ENCODE measurements at regions not wholly inside any gene's neighbourhood (a gene's known extent, or its start where the extent isn't known, plus 50 kb on each side); places are given as distances from the start of the nearest gene placed in this dataset.

GRCh38 chr1:164921493-164921892 lies 362.5 kb downstream of the PBX1 start:
- no peak for TF ChIP-seq EZH2phosphoT487 (IDR thresholded peaks at IDR 0.05; ENCODE audit: borderline replicate concordance, low read length)
- no peak for TF ChIP-seq CTCF (conservative IDR thresholded peaks at IDR 0.05; ENCODE audit: low read depth, low read length)
- no peak for TF ChIP-seq EZH2 (IDR thresholded peaks at IDR 0.05; ENCODE audit: low read length, unreplicated experiment)

Data from PC-3 (cell line).